ENCODE measurements at regions not wholly inside any gene's neighbourhood (a gene's known extent, or its start where the extent isn't known, plus 50 kb on each side); places are given as distances from the start of the nearest gene placed in this dataset.

DNA sequence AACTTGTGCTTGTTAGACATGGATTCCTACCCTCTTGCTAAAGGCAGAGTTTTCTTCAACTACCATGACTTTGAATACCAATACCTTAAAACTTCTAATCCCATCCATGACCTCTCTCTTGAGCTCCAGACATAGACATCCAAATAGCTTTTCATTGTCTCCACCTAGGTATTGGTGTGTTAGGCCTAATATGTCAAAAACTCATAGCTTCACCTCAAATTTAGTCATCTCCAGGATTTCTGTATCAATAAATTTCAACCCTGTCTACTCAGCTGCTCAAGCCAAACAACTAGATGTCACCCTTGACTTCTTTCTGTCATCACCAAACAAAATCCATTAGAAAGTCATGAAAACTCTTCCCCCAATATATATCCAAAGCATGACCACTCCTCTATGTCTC is 617.7 kb upstream of the GRIA3 start:
- intact Hi-C loops (cut with micrococcal nuclease) (no loop called here), in situ Hi-C loops (cut with MboI) (no loop called here)
- FAIRE-seq, result no peak
- no peak overlapping the region for H3K4me3 ChIP-seq
- DNase-seq (ENCODE audit: extremely low read depth in 1 of 4, low spot score in 3 of 4), result no peak
- H3K79me2 ChIP-seq (ENCODE audit: control insufficient read depth, insufficient read depth, low read length), result no peaks in the 10 kb centered on the region
- TF ChIP-seq, protein P1, sequence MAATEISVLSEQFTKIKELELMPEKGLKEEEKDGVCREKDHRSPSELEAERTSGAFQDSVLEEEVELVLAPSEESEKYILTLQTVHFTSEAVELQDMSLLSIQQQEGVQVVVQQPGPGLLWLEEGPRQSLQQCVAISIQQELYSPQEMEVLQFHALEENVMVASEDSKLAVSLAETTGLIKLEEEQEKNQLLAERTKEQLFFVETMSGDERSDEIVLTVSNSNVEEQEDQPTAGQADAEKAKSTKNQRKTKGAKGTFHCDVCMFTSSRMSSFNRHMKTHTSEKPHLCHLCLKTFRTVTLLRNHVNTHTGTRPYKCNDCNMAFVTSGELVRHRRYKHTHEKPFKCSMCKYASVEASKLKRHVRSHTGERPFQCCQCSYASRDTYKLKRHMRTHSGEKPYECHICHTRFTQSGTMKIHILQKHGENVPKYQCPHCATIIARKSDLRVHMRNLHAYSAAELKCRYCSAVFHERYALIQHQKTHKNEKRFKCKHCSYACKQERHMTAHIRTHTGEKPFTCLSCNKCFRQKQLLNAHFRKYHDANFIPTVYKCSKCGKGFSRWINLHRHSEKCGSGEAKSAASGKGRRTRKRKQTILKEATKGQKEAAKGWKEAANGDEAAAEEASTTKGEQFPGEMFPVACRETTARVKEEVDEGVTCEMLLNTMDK (IDR thresholded peaks at IDR 0.05; ENCODE audit: borderline replicate concordance, insufficient read depth, low read depth, low read length, poor library complexity, severe bottlenecking), result no peak
- no peak for TF ChIP-seq CEBPB (tag; IDR thresholded peaks at IDR 0.05)
- TF ChIP-seq ZC3H8 (IDR thresholded peaks at IDR 0.05), result no peak
- no peak for TF ChIP-seq PTBP1 (IDR thresholded peaks at IDR 0.05; ENCODE audit: low read depth, low read length)
- no peak for TF ChIP-seq KDM1A (IDR thresholded peaks at IDR 0.05)
- TF ChIP-seq, protein P2, sequence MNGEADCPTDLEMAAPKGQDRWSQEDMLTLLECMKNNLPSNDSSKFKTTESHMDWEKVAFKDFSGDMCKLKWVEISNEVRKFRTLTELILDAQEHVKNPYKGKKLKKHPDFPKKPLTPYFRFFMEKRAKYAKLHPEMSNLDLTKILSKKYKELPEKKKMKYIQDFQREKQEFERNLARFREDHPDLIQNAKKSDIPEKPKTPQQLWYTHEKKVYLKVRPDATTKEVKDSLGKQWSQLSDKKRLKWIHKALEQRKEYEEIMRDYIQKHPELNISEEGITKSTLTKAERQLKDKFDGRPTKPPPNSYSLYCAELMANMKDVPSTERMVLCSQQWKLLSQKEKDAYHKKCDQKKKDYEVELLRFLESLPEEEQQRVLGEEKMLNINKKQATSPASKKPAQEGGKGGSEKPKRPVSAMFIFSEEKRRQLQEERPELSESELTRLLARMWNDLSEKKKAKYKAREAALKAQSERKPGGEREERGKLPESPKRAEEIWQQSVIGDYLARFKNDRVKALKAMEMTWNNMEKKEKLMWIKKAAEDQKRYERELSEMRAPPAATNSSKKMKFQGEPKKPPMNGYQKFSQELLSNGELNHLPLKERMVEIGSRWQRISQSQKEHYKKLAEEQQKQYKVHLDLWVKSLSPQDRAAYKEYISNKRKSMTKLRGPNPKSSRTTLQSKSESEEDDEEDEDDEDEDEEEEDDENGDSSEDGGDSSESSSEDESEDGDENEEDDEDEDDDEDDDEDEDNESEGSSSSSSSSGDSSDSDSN (IDR thresholded peaks at IDR 0.05; ENCODE audit: borderline replicate concordance in 1 of 2, low read depth in 2 of 2, low read length in 2 of 2), result no peak
- TF ChIP-seq, protein P3, sequence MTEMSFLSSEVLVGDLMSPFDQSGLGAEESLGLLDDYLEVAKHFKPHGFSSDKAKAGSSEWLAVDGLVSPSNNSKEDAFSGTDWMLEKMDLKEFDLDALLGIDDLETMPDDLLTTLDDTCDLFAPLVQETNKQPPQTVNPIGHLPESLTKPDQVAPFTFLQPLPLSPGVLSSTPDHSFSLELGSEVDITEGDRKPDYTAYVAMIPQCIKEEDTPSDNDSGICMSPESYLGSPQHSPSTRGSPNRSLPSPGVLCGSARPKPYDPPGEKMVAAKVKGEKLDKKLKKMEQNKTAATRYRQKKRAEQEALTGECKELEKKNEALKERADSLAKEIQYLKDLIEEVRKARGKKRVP (CRISPR knock-in tag; IDR thresholded peaks at IDR 0.05), result no peak
- no peak for ATAC-seq
- no peak overlapping the region for H3K4me2 ChIP-seq (ENCODE audit: insufficient read depth, low read length)
- H3K9me3 ChIP-seq (replicated peaks; ENCODE audit: control insufficient read depth, insufficient read depth, low read depth, low read length), result no peaks in the 10 kb centered on the region
- no peak overlapping the region for H3K9ac ChIP-seq (ENCODE audit: insufficient read depth in 1 of 2, low read depth in 2 of 2, low read length in 2 of 2)
- H3K9me1 ChIP-seq (ENCODE audit: control insufficient read depth, insufficient read depth, low read length), result no peaks in the 10 kb centered on the region
- BruUV-seq (replicated peaks), result no TSS peak
- H3K36me3 ChIP-seq (ENCODE audit: control insufficient read depth, insufficient read depth, low read length), result no peaks in the 10 kb centered on the region
- H3K27ac ChIP-seq (ENCODE audit: extremely low read depth, low read depth, low read length), result no peak overlapping the region
- ChIA-PET POLR2A (no interaction called here), CTCF (ENCODE audit: low intra/inter-chr PET ratio) (no interaction called here)
- H4K20me1 ChIP-seq (replicated peaks; ENCODE audit: control insufficient read depth, insufficient read depth, low read length), result no peaks in the 10 kb centered on the region
- H3K27me3 ChIP-seq (ENCODE audit: control insufficient read depth in 2 of 2, insufficient read depth in 2 of 2, low read length in 2 of 2), result no peaks in the 10 kb centered on the region
- H2AFZ ChIP-seq (ENCODE audit: low read depth, low read length), result no peak overlapping the region
- no peaks in the 10 kb centered on the region for H3K4me1 ChIP-seq (replicated peaks in 1 of 2; ENCODE audit: control insufficient read depth in 2 of 2, insufficient read depth in 2 of 2, low read length in 2 of 2)

All from K562 (cell line).